K562 (cell line): ENCODE measurements at regions not wholly inside any gene's neighbourhood (a gene's known extent, or its start where the extent isn't known, plus 50 kb on each side); places are given as distances from the start of the nearest gene placed in this dataset.

Experiments used
- ATAC-seq: fragments of 200-7000 bp; cut with Tn5 transposase; 3 replicates; pipeline ENCODE4 v1.9.1; 2020; ENCODE audit warnings: moderate library complexity
- BruUV-seq: library from RNA; stranded (reverse); fragments of 400-500 nt; replicated peaks from 2 replicates; lab custom pipeline; 2021; lab: Mats Ljungman, UMichigan
- CTCF ChIA-PET: fragments of 300-600 bp; formaldehyde crosslinking; extraction: SDS; loops from one replicate; lab custom pipeline; 2021; ENCODE audit warnings: low intra/inter-chr PET ratio; lab: Yijun Ruan, JAX
- POLR2A ChIA-PET: fragments of 300-600, 350-650 bp; sonication (Branson Sonifier 250); formaldehyde crosslinking; extraction: SDS; loops from one replicate; lab custom pipeline; 2021; ENCODE audit warnings: antibody characterized with exemption, inconsistent platforms; lab: Yijun Ruan, JAX
- DNase-seq, 4 experiments: peaks; one replicate each; pipeline versions ENCODE4 v3.0.0 to v3.0.0-alpha.2; 2011 to 2018; ENCODE audit warnings: low spot score in 3 of 4, mixed read lengths in 3 of 4; ENCODE audit errors: extremely low read depth in 1 of 4
- FAIRE-seq: peaks from 2 replicates; lab custom pipeline; 2011; peaks lifted over from hg19 to GRCh38; lab: Jason Lieb, UNC
- H2AFZ ChIP-seq: 2 replicates; pipeline ENCODE4 v1.6.0; 2011; ENCODE audit warnings: low read depth, low read length, control low read depth, inconsistent platforms
- H3K27ac ChIP-seq: fragments of 200-600 bp; 3 replicates; pipeline ENCODE4 v1.8.0; 2011; ENCODE audit warnings: low read depth, mild to moderate bottlenecking, control low read depth, inconsistent platforms, low read length, moderate library complexity, mixed read lengths; ENCODE audit errors: extremely low read depth
- H3K27me3 ChIP-seq, 2 experiments: fragments of 300-600 bp in 1 of 2; 2 replicates in 1 of 2; 3 replicates in 1 of 2; pipeline versions ENCODE4 v1.6.0 to v1.8.0; 2011; ENCODE audit warnings: inconsistent platforms in 2 of 2, low read length in 2 of 2, mild to moderate bottlenecking in 1 of 2, mixed read lengths in 1 of 2, moderate library complexity in 1 of 2; ENCODE audit not compliant: control insufficient read depth in 2 of 2, insufficient read depth in 2 of 2
- H3K36me3 ChIP-seq: fragments of 300-600 bp; 3 replicates; pipeline ENCODE4 v1.8.0; 2011; ENCODE audit warnings: mild to moderate bottlenecking, low read length, inconsistent platforms; ENCODE audit not compliant: control insufficient read depth, insufficient read depth
- H3K4me1 ChIP-seq, 2 experiments: fragments of 200-600 bp in 1 of 2; replicated peaks in 1 of 2; 2 replicates in 1 of 2; 3 replicates in 1 of 2; pipeline versions ENCODE4 v1.5.1 to v1.8.0; 2011; ENCODE audit warnings: inconsistent platforms in 2 of 2, low read length in 2 of 2, mild to moderate bottlenecking in 1 of 2, mixed read lengths in 1 of 2, moderate library complexity in 1 of 2; ENCODE audit not compliant: control insufficient read depth in 2 of 2, insufficient read depth in 2 of 2
- H3K4me2 ChIP-seq: 2 replicates; pipeline ENCODE4 v1.6.1; 2011; ENCODE audit warnings: low read length, control low read depth, inconsistent platforms, mixed read lengths; ENCODE audit not compliant: insufficient read depth
- H3K4me3 ChIP-seq: fragments of 200-600 bp; sonication (generic), shearing (Covaris generic); 2 replicates; pipeline ENCODE4 v1.5.1; 2016; ENCODE audit warnings: control low read depth, inconsistent platforms
- H3K79me2 ChIP-seq: fragments of 200-600 bp; 3 replicates; pipeline ENCODE4 v1.8.0; 2011; ENCODE audit warnings: low read length, inconsistent platforms; ENCODE audit not compliant: control insufficient read depth, insufficient read depth
- H3K9ac ChIP-seq, 2 experiments: 2 replicates each; pipeline versions ENCODE4 v1.6.0 to v1.6.1; 2011; ENCODE audit warnings: low read depth in 2 of 2, low read length in 2 of 2, control low read depth in 1 of 2, inconsistent platforms in 1 of 2, mild to moderate bottlenecking in 1 of 2, mixed read lengths in 1 of 2; ENCODE audit not compliant: insufficient read depth in 1 of 2
- H3K9me1 ChIP-seq: one replicate; pipeline ENCODE4 v1.6.0; 2011; ENCODE audit warnings: inconsistent platforms, mild to moderate bottlenecking, low read length, moderate library complexity; ENCODE audit not compliant: control insufficient read depth, insufficient read depth
- H3K9me3 ChIP-seq: replicated peaks from 2 replicates; pipeline ENCODE4 v1.5.1; 2011; ENCODE audit warnings: low read depth, low read length, inconsistent platforms; ENCODE audit not compliant: control insufficient read depth, insufficient read depth
- H4K20me1 ChIP-seq: replicated peaks from 2 replicates; pipeline ENCODE4 v1.6.1; 2011; ENCODE audit warnings: low read length, inconsistent platforms, mixed read lengths; ENCODE audit not compliant: control insufficient read depth, insufficient read depth
- HDAC8 ChIP-seq: fragments of 450-650 bp; IDR thresholded peaks from 2 replicates; pipeline ENCODE4 v1.6.1; 2016; ENCODE audit warnings: mild to moderate bottlenecking, missing genetic modification characterization, moderate library complexity, missing compliant biosample characterization
- KAT7 ChIP-seq: sonication (generic); formaldehyde crosslinking; IDR thresholded peaks from 2 replicates; pipeline ENCODE4 v1.8.0; 2022; ENCODE audit warnings: missing genetic modification reagents, mild to moderate bottlenecking, borderline replicate concordance
- KDM2B ChIP-seq: fragments of 250-450 bp; sonication (Bioruptor Pico); IDR thresholded peaks from 2 replicates; pipeline ENCODE4 v1.8.0; 2021; ENCODE audit warnings: mild to moderate bottlenecking, moderate library complexity
- KLF6 ChIP-seq: fragments of 250-450 bp; sonication (Bioruptor Pico); IDR thresholded peaks from 2 replicates; pipeline ENCODE4 v1.4.0; 2020; ENCODE audit warnings: mild to moderate bottlenecking, moderate library complexity, borderline replicate concordance
- MCM5 ChIP-seq: fragments of 450-650 bp; IDR thresholded peaks from 2 replicates; pipeline ENCODE4 v1.6.1; 2016; ENCODE audit warnings: low read depth
- MLX ChIP-seq, 2 experiments: fragments of 450-650 bp in 1 of 2; sonication (generic) in 1 of 2; formaldehyde crosslinking; conservative IDR thresholded peaks; 2 replicates each; pipeline versions ENCODE4 v1.4.0 to v1.8.1; 2020 to 2022; ENCODE audit warnings: mild to moderate bottlenecking in 1 of 2, missing genetic modification reagents in 1 of 2
- NR3C1 ChIP-seq: sonication (generic); formaldehyde crosslinking; IDR thresholded peaks from 2 replicates; pipeline ENCODE4 v1.8.1; 2022; ENCODE audit warnings: missing genetic modification reagents
- POLR3G ChIP-seq: IDR thresholded peaks from 2 replicates; pipeline ENCODE4 v1.6.1; 2011; ENCODE audit not compliant: insufficient read length, insufficient replicate concordance; ENCODE audit errors: extremely low read depth
- REST ChIP-seq, 2 experiments: fragments of 450-650 bp; formaldehyde crosslinking in 1 of 2; IDR thresholded peaks; 2 replicates each; pipeline versions ENCODE4 v1.4.0 to v1.6.1; 2014 to 2020; ENCODE audit warnings: mild to moderate bottlenecking in 2 of 2, borderline replicate concordance in 1 of 2, low read depth in 1 of 2
- WGBS: fragments of 100-300 bp; shearing (Covaris generic); methylation state at CpG from one replicate; pipeline ENCODE4 v1.1.6; 2016; ENCODE audit warnings: low coverage, mixed read lengths; ENCODE audit not compliant: insufficient coverage; ENCODE audit errors: missing lambda C conversion rate; 5-methylcytosine and 5-hydroxymethylcytosine counted together
- in situ Hi-C: fragments of 300-500 bp; cut with MboI; formaldehyde crosslinking; loops from 4 replicates; pipeline ENCODE4 v1.15.0; 2018; ENCODE audit warnings: inconsistent platforms, mixed read lengths
- intact Hi-C: fragments of 100-400 bp; cut with micrococcal nuclease; formaldehyde crosslinking; loops from 2 replicates; pipeline ENCODE4 v1.14.2; 2022

DNA sequence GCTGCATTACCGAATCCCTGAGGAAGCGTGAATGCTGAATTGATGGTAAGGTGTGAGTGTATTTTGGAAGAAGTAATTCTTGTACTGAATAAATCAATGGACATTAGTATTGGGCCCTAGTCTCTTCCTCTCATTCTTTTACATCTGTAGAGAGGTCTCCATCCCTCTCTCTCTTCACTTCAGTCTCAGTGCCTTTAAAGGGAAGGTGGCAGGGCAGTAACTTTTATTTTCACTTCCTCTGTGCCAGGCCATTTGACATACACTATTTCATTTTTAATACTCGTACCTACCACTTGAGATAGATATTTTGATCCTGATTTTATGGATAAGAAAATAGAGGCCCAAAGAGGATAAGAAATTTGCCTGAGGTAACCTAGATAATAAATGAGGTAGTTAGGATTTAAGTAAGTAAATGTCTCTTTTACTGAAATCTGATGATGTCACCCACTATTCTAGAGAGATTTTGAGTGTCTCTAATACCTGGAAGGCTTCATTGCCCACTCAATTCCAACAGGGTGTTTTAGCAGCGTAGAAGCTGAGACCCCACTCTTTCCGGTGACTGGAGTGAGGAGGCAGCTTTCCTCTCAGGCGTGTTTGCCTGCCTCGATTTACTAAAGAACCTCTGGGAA lies 177.9 kb upstream of the PRICKLE1 start:
- under 1% methylated on average over 7 of the region's 7 CpGs for WGBS

GRCh38 chr12:42766754-42767153 lies 177.2 kb upstream of the PRICKLE1 start:
- Histone ChIP-seq H3K9me3 (no peaks in the 10 kb centered on the region), H2AFZ (no peak overlapping the region), H3K4me1 (no peaks in the 10 kb centered on the region), H3K4me3 (no peak overlapping the region), H3K27ac (no peak overlapping the region), H3K36me3 (no peaks in the 10 kb centered on the region), H3K4me2 (no peak overlapping the region), H3K9ac (no peak overlapping the region), H3K79me2 (no peaks in the 10 kb centered on the region), H3K27me3 (no peaks in the 10 kb centered on the region), H4K20me1 (no peaks in the 10 kb centered on the region), H3K9me1 (no peaks in the 10 kb centered on the region)
- in situ Hi-C loops (no loop called here), intact Hi-C loops (no loop called here)
- FAIRE-seq (no peak), DNase-seq (no peak), ATAC-seq (no peak)
- no TSS peak for BruUV-seq
- POLR2A ChIA-PET = no interaction called here
- WGBS = 2% methylated on average over 4 of the region's 4 CpGs
- CTCF ChIA-PET = no interaction called here
- TF ChIP-seq HDAC8 (tag) (no peak), REST (IDR thresholded peaks at IDR 0.05; ENCODE audit: borderline replicate concordance) (no peak), REST (CRISPR knock-in tag; IDR thresholded peaks at IDR 0.05; ENCODE audit: low read depth) (no peak)

More for the DNA sequence above, 177.9 kb upstream of the PRICKLE1 start:
- no peaks in the 10 kb centered on the region for H3K79me2 ChIP-seq
- ATAC-seq (no peak), DNase-seq (no peak), FAIRE-seq (no peak)
- BruUV-seq = no TSS peak
- no peaks in the 10 kb centered on the region for H3K36me3 ChIP-seq
- POLR2A ChIA-PET = no interaction called here
- no peaks in the 10 kb centered on the region for H3K9me1 ChIP-seq
- CTCF ChIA-PET = no interaction called here
- no peak overlapping the region for H2AFZ ChIP-seq
- H3K4me1 ChIP-seq = no peaks in the 10 kb centered on the region
- TF ChIP-seq KAT7 (CRISPR knock-in tag) = no peak
- no peak for TF ChIP-seq KDM2B
- no peak for TF ChIP-seq KLF6 (CRISPR knock-in tag)
- TF ChIP-seq NR3C1 (CRISPR knock-in tag) = no peak
- TF ChIP-seq POLR3G = no peak
- no peak for TF ChIP-seq MLX (CRISPR knock-in tag; conservative IDR thresholded peaks at IDR 0.05)
- no peak for TF ChIP-seq MCM5
- H4K20me1 ChIP-seq = no peaks in the 10 kb centered on the region
- H3K4me3 ChIP-seq = no peak overlapping the region
- no peak overlapping the region for H3K27ac ChIP-seq
- no peak overlapping the region for H3K4me2 ChIP-seq
- intact Hi-C loops = no loop called here
- no peaks in the 10 kb centered on the region for H3K9me3 ChIP-seq
- no peak overlapping the region for H3K9ac ChIP-seq
- in situ Hi-C loops = no loop called here
- no peaks in the 10 kb centered on the region for H3K27me3 ChIP-seq
